Body of pancreas (tissue), 4 donors: ENCODE measurements at regions not wholly inside any gene's neighbourhood (a gene's known extent, or its start where the extent isn't known, plus 50 kb on each side); places are given as distances from the start of the nearest gene placed in this dataset.

Experiments used
- ATAC-seq: fragments of 150-250 bp; one replicate; pipeline ENCODE4 v1.9.1; 2016
- DNase-seq, 4 donors: peaks; one replicate each; pipeline ENCODE4 v3.0.0-alpha.2; 2019
- H3K27ac ChIP-seq, 4 donors: fragments of 200-600 bp; sonication (generic); 1 replicate in 3 of 4; 2 replicates in 1 of 4; pipeline versions ENCODE4 v1.5.1 to v1.6.1; 2016 to 2019; ENCODE audit warnings: mild to moderate bottlenecking in 1 of 4, mixed read lengths in 1 of 4, moderate library complexity in 1 of 4
- H3K27me3 ChIP-seq, 2 donors: fragments of 200-600 bp; sonication (generic); one replicate each; pipeline ENCODE4 v1.6.0; 2016; ENCODE audit warnings: mild to moderate bottlenecking in 1 of 2
- H3K36me3 ChIP-seq, 2 donors: fragments of 200-600 bp; sonication (generic); replicated peaks in 1 of 2; 2 replicates each; pipeline ENCODE4 v1.5.1; 2016; ENCODE audit warnings: low read depth in 2 of 2; ENCODE audit not compliant: insufficient read depth in 1 of 2
- H3K4me1 ChIP-seq: fragments of 200-600 bp; sonication (generic); one replicate; pipeline ENCODE4 v1.6.0; 2016
- H3K4me3 ChIP-seq, 2 donors: fragments of 200-600 bp; sonication (generic); 1 replicate in 1 of 2; 2 replicates in 1 of 2; pipeline ENCODE4 v1.5.1; 2016 to 2019
- H3K9me3 ChIP-seq, 3 donors: fragments of 200-600 bp; sonication (generic); 1 replicate in 2 of 3; 2 replicates in 1 of 3; pipeline ENCODE4 v1.5.1; 2016
- POLR2A ChIP-seq, 3 donors: fragments of 450-650 bp; IDR thresholded peaks; one replicate each; pipeline ENCODE4 v1.6.1; 2016; ENCODE audit warnings: antibody characterized with exemption in 3 of 3, mild to moderate bottlenecking in 2 of 3
- WGBS, 2 donors: methylation state at CpG; one replicate each; pipeline ENCODE4 v1.1.5; 2017; 5-methylcytosine and 5-hydroxymethylcytosine counted together
- intact Hi-C: fragments of 100-400 bp; cut with DNase I; formaldehyde crosslinking; loops from one replicate; pipeline ENCODE4 v1.15.1; 2023
- TF ChIP-seq, protein P1 (sequence below), 7 experiments: fragments of 450-650 bp in 4 of 7; fragments of 200-600 bp in 3 of 7; sonication (generic) in 3 of 7; IDR thresholded peaks; one replicate each; pipeline ENCODE4 v1.5.1; 2016 to 2019; ENCODE audit warnings: antibody characterized with exemption in 7 of 7

DNA sequence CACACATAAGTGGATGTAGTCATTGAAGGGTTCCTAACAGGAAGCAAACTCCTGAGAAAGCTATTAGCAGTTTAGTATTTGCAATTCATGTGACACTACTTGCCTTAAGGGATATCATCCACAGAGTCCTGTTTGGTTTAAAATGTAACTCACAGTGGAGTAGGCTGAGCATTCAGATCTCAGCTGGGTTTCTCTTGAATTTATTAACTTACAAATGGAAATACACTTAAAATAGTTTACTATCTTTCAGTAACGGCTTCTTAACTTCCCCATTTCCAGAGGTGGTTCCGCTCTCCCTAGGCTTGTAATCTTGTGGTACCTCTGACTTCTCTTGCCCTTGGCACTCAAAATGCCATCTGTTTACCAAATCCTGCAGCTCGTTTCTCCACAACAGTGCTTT is 660.7 kb upstream of the ADAMTS16 start:
- DNase-seq, result no peak
- intact Hi-C loops, result no loop called here
- no peak overlapping the region for H3K4me3 ChIP-seq
- no peaks in the 10 kb centered on the region for H3K4me1 ChIP-seq
- H3K9me3 ChIP-seq, result no peaks in the 10 kb centered on the region
- TF ChIP-seq, protein P1, sequence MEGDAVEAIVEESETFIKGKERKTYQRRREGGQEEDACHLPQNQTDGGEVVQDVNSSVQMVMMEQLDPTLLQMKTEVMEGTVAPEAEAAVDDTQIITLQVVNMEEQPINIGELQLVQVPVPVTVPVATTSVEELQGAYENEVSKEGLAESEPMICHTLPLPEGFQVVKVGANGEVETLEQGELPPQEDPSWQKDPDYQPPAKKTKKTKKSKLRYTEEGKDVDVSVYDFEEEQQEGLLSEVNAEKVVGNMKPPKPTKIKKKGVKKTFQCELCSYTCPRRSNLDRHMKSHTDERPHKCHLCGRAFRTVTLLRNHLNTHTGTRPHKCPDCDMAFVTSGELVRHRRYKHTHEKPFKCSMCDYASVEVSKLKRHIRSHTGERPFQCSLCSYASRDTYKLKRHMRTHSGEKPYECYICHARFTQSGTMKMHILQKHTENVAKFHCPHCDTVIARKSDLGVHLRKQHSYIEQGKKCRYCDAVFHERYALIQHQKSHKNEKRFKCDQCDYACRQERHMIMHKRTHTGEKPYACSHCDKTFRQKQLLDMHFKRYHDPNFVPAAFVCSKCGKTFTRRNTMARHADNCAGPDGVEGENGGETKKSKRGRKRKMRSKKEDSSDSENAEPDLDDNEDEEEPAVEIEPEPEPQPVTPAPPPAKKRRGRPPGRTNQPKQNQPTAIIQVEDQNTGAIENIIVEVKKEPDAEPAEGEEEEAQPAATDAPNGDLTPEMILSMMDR (IDR thresholded peaks at IDR 0.05), result no peak
- TF ChIP-seq POLR2A (IDR thresholded peaks at IDR 0.05), result no peak
- 38 to 43% methylated on average over 3 of the region's 3 CpGs for WGBS, 2 donors
- H3K27ac ChIP-seq, result no peak overlapping the region
- no peaks in the 10 kb centered on the region for H3K27me3 ChIP-seq
- H3K36me3 ChIP-seq, result no peaks in the 10 kb centered on the region
- no peak for ATAC-seq

DNA sequence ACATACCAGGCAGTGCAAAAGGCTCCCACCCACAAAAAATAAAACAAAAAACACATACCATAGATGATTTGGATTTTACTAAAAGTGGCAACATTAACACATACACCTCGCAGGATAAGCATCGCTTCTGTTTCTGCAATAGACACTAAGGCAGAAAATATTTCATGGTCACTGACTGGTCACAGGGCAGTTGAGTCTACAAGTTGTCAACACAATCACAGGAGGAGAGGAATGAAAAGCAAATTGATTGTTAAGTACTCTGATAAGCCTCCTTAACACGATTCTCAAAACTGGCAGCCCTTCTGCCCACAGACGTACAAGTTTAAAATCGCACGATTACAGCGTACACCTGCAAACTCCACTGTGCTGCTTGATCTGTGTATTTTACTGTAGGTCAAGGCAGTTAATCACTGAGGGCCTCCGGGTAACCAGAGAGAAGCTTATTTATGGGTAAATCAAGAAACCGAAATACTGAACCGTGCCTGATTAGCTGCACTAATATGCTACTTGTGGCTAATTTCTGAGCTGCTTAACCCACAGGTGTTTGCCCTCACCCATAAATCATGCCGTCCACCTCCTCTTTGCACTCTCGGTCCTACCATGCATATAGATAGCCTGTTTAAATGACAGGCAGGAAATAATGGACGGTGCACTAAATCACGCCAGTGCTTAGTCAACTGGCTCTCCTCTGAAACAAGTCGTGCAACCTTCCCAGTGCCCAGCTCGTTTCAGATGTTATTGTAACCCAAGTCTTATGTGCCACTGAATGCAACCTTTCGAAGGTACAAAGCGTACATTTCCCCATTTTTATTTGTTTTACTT is 659.4 kb upstream of the ADAMTS16 start:
- no peak for ATAC-seq

DNA sequence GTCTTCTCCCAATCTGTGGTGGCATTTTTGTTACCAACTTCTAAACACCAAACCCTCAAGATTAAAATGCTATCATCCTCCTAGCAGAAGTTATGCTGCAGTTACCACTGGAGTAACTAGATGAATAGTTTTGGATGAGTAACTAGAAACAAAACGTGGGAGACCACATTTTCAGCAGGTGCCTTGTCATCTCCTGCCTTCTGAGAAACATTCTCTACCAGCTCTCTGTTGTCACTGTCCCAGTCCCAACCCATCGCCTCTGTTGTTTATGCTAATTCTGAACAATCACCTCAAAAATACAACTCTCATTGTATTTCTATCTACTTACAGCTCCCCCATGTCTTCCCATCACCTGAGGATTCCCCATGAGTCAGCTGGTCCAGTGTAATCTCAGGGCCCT is 652.5 kb upstream of the ADAMTS16 start:
- H3K27me3 ChIP-seq, result no peaks in the 10 kb centered on the region
- no peaks in the 10 kb centered on the region for H3K9me3 ChIP-seq
- intact Hi-C loops, result no loop called here
- no peak for TF ChIP-seq POLR2A (IDR thresholded peaks at IDR 0.05)
- TF ChIP-seq, protein P1 (IDR thresholded peaks at IDR 0.05), result no peak
- H3K27ac ChIP-seq, result no peak overlapping the region
- ATAC-seq, result no peak
- no peaks in the 10 kb centered on the region for H3K36me3 ChIP-seq
- no peak for DNase-seq
- WGBS, 2 donors, result 43 to 45% methylated on average over 2 of the region's 2 CpGs
- no peak overlapping the region for H3K4me3 ChIP-seq
- no peaks in the 10 kb centered on the region for H3K4me1 ChIP-seq

More for the DNA sequence above, 659.4 kb upstream of the ADAMTS16 start:
- no peaks in the 10 kb centered on the region for H3K27me3 ChIP-seq
- no peaks in the 10 kb centered on the region for H3K36me3 ChIP-seq
- no peak overlapping the region for H3K4me3 ChIP-seq
- TF ChIP-seq POLR2A (IDR thresholded peaks at IDR 0.05), result no peak
- TF ChIP-seq, protein P1 (IDR thresholded peaks at IDR 0.05), result no peak
- intact Hi-C loops, result no loop called here
- no peak for DNase-seq
- no peaks in the 10 kb centered on the region for H3K4me1 ChIP-seq
- WGBS, 2 donors, result 25 to 37% methylated on average over 18 of the region's 18 CpGs
- H3K27ac ChIP-seq, result no peak overlapping the region
- H3K9me3 ChIP-seq, result no peaks in the 10 kb centered on the region

DNA sequence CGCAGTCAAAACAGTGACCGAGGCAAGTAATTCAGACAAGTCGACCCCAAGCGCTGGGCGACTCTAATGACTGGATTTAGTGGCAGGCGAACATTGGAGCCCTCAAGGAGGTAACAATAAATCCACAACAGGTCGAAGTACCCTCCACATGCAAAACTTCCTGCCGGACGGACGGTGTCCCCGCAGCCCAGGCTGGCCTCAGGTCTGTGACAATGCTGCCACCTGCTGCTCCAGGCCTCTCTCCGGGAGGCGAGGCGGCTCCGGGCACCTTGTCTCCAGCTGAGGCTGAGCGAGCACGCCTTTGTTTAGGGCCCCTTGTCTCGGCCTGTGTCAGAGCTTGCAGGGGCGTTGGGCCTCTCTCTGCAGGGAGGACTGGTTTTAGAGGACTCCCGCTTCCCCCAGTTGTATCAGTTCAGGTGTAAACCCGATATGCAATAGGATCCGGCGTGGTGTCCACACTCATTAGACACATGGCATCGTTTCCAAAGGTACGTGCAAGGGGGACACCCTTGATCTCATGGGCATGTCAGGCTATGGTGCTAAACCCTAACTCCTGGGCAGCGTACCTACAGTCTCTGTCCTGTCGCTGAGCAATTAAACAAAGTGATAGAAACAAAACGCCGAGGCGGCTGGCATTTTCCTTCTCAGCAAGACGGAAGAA is 628.0 kb upstream of the ADAMTS16 start:
- Histone ChIP-seq H3K9me3 (no peaks in the 10 kb centered on the region), H3K27ac (no peak overlapping the region), H3K36me3 (no peaks in the 10 kb centered on the region), H3K27me3 (no peaks in the 10 kb centered on the region), H3K4me3 (no peak overlapping the region), H3K4me1 (peaks cover 5% of the 10 kb centered on the region)
- ATAC-seq (peak; percentile 75), DNase-seq (peak; percentile 40 to 63 (median 45))
- TF ChIP-seq POLR2A (IDR thresholded peaks at IDR 0.05), result no peak
- TF ChIP-seq, protein P1 (IDR thresholded peaks at IDR 0.05), result peak; percentile 10 to 55 (median 36)
- intact Hi-C loops, result no loop called here
- 21 to 35% methylated on average over 27 to 31 of the region's 31 CpGs for WGBS, 2 donors
